ENCODE measurements at regions not wholly inside any gene's neighbourhood (a gene's known extent, or its start where the extent isn't known, plus 50 kb on each side); places are given as distances from the start of the nearest gene placed in this dataset.
"Not testable (repeated sequence)": the region's sequence is repeated elsewhere in the genome, so short reads cannot be mapped to it uniquely, and the experiment has no call there.

DNA sequence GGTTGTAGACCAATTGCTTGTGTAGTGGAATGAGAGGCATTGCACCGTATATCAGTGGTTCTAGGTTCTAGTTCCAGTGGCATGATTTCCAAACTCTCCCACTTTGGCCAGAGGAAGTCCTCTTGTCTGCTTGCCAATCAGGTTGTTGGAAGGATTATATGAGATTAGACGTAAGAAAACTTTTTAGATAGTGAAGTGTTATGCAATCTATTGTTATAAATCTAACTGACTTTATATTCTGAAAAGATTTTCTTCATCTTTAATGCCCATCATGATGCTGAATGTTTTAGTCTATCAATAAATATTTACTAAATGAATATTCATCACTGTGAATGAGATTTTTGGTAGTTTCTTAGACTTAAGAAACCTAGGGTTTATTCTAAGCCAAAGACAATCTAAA lies 152.6 kb downstream of the TFPI2 start:
- no peak for DNase-seq

DNA sequence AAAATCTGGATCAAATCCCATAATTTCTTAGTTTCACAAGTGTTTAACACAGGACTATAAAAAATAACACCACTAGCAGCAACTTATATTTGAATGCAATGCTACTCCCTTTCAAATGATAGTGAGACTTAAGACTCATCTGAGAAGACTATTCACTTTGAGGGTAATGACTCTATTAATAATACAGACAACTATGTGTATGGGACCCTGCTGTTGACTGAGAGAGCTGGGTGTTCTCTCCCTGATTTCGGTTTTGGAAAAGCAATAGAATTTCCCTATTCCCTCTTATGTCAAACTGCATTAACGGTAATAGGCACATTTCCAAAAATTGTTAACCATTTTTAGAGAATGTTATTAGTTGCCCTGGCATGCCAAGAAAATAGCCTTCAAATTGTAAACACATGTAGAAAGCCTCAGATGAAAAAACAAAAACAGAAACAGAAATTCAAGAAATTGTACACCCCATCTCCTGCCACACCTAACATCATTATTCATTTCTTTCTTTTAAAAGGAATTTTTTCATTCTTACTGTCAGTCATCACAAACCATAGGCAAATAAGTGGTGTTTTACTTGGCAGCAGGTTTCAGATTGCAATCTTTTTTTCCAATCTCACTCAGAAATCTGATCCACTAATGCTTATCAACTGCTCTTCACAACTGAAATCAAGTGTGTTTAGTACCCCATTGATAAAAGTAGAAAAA lies 153.7 kb downstream of the TFPI2 start:
- no peak for DNase-seq

DNA sequence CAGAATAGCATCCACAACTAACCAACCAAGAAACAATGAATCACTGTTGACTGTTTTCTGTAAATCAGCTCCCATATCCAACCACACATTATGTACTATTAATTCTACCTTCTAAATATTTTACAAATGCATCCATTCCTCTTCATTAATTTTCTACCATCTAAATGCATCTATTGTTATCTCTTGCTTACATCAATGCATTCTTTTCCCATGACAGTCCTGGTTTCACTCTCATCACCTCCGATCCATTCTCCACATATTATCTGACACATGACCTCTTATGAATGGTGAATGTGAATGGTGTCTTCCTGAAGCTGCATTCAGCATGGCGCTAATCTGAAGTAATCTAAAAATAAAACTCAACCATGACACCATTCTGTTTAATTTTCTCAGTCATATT lies 153.8 kb upstream of the CALCR start:
- no peak for DNase-seq

DNA sequence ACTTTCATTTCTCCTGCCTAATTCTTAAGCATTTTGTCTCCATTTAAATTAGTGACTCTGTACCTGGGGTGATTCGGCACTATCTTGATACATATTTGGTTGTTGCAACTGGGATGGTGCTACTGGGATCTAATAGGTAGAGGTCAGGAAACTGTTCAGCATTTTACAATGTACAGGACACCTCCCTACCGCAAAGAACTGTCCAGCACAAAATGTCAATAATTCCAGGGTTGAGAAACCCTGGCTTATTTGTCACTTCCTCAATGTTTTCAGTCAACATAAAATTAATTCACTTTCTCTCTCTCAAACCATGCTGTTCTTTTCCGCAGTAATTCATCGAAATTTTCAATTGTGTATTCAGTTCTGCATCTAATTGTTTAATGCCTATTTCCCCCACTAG lies 151.4 kb upstream of the CALCR start:
- no peak for DNase-seq

DNA sequence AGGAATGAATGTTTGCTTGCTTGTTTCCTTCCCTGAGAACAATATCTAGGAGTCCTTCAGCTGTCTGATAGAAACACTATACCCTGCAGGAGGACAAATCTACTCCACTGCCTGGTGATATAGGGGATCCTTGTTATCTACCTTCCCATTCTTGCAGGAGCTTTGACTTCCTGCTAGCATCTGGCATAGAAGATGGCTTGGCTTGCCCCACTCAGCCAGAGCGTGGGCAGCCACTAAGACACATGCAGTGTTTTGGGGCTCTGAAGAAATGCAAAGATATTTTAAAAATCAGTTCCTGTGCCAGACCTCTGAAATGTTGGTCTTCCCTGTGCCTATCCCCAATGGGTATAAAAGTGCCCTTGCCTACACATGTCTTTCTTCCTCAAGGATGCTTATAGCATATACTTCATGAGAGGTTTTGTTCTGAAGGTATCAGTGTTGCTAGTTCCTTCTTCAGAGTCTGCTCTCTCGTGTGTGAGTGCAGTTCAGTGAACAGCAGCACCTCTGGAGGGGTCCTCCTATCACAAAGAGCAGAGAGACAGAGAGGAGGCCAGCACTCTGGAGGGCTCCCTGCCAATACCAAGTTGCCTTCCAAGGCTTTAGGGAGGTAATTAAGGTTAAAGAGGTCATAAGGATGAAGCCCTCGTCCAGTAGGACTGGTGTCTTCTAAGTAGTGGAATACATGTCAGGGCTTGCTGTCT lies 149.1 kb upstream of the CALCR start:
- no peak for DNase-seq

DNA sequence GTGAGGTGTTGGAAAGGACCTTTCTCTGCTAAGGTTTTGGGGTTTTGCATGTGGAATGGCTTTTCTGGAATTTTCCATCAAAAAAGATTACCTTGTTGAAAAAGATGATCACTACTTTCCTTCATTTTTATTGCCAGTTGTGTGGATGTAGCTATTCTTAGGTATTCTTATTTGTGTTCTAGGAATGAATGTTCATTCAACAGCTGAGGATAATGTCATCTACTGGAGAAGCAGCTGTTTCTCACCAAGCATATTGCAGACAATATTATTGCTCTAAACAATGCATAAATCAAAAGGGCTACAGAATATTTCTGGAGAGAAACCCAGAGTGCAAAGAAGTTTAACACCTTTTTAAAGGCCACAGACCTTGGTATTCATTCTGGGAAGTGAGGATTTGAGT lies 145.6 kb upstream of the CALCR start:
- no peak for DNase-seq

DNA sequence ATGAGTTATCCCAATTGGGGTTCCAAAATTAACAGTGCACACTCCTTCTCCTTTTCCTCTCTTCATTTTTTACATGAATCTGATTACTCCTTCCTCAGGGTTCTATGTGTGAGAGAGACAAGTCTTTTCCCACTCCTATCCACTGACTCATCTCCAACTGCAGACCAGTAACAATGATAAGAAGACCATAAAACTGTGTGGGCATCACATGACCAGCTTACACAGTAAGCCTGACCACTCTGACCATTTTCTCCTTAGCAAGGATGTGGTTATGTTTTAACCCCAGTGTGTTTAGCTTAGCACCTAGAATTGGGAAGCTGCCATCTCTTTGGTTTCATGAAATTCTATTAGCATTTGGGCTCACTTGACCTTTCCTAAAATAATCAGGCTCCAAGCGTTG lies 145.0 kb upstream of the CALCR start:
- no peak for DNase-seq

DNA sequence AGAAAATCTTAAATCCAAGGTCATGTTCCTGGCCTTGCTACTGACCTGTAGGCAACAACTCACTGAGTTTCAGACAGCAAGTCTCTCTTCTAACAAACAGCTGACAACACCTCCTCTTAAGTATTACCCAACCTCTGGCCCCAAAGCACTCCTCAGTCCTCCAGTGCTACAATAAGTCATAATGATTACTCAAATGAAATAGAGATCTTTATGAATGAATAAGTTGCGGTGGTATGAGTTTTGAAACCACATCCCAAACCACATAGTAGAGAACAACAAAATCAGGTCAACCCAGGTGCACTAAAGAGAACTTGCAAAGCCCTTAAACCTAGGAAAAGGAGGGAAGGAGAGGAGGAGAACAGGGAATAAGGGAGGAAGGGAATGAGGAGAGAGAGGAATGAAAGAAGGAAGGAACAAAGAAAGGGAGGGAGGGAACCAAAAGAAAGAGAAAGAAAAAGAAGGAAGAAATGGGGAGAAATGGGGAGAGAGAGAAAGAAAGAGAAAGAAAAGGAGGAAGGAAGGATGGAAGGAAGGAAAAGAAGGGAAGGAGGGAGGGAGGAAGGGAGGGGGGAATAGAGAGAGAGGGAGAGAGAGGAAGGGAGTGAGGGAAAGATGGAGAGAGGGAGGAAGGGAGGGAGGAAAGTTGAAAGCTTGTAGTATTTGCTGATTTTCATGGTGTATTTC lies 142.8 kb upstream of the CALCR start:
- no peak for DNase-seq

DNA sequence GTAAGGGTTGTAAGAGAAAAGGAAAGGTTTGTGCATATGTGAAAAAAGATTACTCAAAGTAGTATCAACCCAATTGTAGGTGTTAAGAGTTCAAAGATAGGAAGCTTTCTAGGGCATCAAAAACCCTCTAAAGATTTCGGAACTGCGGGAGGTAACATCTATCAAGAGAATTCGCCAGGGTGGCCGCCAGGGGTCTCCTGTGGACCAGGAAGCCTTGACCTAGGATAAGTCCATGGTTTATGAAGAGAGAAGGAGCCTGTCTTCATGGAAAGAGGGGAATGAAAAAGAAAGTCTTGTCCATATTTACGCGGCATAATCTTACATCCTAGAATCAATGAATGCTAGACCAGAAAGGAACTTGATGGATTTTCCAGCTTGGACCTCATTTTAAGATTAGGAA lies 140.7 kb upstream of the CALCR start:
- DNase-seq: peak in 1 of 2 donors; percentile 11

DNA sequence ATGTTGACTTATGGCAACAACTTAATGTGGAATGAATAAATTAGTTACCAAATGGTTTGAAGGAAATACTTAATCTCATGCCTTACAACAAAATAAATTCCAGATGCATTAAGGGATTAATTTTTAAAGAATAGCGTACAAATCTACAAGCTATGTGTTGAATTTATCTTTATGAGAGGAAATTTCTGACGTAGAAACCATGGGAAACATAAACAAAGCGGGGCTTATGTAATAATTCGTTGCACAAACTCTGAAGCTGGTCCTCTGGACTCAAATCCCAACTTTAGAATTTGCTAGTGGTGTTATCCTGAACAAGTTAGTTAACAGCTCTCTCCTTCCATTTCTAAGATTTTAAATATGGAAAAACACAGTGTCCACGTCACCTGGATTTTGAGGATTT lies 137.4 kb upstream of the CALCR start:
- DNase-seq: no peak

DNA sequence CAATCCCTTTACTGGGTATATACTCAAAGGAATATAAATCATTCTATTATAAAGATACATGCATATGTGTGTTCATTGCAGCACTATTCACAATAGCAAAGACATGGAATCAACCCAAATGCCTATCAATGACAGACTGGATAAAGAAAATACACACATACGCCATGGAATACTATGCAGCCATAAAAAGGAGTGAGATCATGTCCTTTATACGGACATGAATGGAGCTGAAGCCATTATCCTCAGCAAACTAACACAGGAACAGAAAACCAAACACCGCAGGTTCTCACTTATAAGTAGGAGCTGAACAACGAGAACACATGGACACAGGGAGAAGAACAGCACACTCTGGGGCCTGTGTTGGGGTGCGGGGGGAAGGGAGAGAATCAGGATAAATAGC lies 133.7 kb upstream of the CALCR start:
- not testable (repeated sequence) for DNase-seq

DNA sequence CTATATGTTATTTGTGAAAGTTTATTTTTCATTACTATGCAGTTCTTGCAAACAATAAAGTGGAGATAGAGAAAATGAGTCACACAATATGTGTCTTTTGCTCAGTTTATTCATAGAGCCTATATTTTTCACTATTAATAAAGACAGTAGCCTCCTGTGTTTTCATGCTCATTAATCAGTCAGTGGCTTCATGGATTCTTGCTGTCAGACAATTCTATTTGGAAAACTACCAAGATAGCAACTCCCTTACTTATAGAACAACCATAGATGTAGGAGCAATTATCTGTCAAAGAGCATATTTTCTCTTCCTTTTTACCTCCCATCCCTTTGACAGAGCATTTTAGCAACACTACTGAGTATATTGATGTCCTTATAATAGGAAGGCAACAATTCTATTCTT lies 132.7 kb upstream of the CALCR start:
- DNase-seq: no peak

DNA sequence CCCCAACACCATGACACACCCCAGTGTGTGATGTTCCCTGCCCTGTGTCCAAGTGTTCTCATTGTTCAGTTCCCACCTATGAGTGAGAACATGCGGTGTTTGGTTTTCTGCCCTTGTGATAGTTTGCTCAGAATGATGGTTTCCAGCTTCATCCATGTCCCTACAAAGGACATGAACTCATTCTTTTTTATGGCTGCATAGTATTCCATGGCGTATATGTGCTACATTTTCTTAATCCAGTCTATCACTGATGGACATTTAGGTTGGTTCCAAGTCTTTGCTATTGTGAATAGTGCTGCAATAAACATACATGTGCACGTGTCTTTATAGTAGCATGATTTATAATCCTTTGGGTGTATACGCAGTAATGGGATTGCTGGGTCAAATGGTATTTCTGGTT lies 131.6 kb upstream of the CALCR start:
- not testable (repeated sequence) for DNase-seq

DNA sequence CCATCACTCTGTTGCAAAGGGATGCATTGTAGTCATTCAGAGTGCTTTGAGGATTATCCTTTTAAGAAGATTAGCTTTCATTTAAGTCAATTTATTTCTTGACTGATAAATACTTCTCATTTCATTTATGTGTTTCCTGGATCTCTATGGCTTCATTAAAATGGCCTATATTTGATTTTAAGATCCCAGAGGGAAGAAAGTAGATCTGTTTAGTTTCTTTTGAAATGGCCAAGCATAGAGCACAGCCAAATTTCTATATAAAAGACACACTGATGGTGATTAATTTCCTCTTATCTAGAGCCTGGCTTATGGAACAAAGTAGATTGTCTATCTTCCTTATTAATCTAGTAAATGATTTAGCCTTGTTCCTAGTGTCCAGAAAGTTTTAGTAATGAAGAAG lies 129.7 kb upstream of the CALCR start:
- no peak for DNase-seq

DNA sequence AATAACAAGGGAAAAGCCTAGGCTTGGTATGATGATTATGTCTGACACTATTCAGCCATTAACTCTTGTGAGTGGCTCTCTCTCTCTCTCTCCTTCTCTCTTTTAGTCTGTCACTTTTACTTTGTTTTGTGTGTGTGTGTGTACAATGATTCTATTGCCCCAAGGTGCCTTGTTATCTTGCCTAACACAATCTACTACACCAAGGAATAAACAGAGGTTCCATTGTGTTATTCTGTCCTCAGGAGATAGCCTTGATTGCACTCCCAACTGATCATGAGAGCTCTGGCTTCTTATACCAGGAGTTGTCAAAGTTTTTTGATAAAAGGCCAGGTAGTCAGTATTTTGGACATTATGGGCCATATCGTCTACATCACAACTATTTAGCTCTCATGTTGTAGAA lies 123.4 kb upstream of the CALCR start:
- DNase-seq: no peak

DNA sequence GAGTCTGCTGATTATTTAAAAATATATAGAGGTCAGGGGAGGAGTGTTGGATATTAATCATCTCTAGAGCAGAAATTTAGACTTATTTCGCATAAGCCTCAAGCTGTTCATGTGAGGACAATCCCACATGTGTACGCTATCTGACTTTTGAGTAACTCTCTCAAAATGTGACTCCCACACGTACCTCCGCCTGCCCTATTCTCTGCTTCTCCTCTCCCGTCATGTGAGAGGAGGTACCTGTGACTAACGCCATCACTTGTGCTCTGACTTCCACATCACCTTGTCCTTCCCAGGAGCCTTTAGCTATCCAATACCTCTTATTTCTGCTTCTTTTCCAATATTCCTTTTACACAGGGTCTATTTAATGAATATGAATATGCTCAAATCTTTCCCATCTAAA lies 119.3 kb upstream of the CALCR start:
- DNase-seq: no peak

DNA sequence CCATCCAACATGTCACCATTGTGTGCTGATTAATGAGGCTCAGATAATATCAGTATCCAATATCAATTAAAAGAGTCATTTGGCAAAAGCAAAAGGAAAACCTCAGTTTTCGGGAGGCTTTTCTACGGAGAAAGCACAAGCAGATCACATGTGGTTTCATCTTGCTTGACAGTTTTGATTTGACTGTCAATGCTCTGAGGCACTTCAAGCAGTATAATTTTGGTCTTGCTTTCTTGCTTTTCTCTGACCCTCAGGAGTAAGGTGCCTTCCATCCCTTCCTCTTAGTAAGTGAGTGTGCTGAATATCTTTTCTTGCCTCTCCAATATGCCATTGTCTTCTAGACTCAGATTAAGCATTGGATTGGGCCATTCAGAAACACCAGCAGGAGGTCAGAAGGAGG lies 115.5 kb upstream of the CALCR start:
- DNase-seq: no peak

DNA sequence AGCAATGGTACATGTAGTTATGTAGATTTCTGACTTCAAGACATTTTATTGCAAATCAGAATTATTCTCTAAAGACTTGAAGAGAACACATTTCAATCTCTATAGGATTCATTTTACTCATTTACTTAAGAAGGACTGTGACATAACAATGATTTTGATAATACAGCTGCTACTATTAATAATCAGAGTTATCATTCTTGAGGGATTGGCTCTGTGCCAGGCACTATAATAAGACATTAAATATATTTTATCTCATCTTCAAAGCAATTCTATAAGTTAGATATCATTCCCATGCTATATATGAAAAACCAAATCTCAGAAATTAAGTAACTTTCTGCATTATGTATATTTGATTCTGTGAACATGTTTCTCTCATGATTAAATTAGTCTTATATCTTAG lies 103.7 kb upstream of the CALCR start:
- no peak for DNase-seq

DNA sequence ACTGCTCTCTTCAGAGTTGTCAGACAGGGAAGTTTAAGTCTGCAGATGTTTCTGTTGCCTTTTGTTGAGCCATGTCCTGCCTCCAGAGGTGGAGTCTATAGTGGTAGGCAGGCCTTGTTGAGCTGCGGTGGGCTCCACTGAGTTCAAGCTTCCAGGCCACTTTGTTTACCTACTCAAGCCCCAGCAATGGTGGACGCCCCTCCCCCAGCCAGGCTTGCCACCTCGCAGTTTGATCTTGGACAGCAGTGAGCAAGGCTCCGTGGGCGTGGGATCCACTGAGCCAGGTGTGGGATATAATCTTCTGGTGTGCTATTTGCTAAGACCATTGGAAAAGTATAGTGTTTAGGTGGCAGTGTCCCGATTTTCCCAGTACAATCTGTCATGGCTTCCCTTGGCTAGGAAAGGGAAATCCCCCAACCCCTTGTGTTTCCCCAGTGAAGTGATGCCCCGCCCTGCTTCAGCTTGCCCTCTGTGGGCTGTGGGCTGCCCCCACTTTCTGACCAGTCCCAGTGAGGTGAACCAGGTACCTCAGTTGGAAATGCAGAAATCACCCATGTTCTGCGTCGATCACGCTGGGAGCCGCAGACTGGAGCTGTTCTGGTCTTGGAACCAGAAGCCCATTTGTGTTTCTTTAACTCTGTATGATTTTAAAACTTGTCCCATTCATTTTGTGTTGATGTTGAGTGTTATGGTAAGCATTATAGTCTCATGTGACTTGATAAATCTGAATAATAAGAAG lies 89.2 kb upstream of the CALCR start:
- no peak for DNase-seq

DNA sequence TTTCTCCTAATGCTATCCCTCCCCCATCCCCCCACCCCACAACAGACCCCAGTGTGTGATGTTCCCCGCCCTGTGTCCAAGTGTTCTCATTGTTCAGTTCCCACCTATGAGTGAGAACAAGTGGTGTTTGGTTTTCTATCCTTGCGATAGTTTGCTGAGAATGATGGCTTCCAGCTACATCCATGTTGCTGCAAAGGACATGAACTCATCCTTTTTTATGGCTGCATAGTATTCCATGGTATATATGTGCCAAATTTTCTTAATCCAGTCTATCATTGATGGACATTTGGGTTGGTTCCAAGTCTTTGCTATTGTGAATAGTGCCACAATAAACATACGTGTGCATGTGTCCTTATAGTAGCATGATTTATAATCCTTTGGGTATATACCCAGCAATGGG lies 83.6 kb upstream of the CALCR start:
- DNase-seq: not testable (repeated sequence)

DNA sequence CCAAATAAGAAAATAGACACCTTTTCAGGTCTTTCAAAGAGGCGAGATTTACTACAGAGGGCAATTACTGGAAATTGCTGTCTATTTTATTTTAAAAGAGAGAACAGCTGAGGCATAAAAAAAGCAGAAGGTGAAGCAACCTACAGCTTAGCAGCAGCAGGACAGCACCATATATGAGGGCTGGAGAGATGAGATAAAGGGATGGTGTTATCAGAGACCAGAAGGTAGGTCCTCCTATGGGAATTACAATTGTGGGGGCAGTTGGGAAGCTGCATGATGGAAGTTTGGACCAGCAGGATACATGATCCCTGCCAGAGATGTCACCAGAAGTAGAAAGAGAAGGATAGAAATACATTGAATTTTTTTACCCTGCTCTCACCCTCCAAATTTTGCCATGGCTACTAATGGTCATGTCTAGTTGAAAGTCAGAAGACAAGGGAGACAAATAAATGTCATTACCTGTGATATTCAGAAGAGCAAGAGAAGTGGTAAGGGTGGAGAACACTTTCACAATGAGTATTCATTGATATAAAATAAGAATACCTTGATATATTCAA lies 77.2 kb upstream of the CALCR start:
- no peak for DNase-seq

DNA sequence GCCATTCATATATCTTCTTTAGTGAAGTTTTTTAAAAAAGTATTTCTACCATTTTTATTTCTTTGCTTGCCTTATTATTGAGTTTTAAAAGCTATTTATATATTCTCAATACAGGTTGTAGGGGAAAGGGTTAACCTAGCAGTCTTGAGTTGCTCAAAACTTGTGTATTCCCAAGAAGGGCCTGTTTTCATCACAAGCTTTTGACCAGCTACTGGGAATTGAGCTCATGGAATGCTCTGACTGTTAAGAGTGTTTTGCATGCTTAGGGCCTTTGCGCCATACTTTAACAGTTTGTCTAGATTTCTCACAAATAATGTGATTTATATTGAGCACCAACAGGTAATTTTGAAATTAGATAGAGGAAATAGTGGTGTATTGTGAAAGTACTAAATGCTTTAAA lies 72.0 kb upstream of the CALCR start:
- no peak for DNase-seq

DNA sequence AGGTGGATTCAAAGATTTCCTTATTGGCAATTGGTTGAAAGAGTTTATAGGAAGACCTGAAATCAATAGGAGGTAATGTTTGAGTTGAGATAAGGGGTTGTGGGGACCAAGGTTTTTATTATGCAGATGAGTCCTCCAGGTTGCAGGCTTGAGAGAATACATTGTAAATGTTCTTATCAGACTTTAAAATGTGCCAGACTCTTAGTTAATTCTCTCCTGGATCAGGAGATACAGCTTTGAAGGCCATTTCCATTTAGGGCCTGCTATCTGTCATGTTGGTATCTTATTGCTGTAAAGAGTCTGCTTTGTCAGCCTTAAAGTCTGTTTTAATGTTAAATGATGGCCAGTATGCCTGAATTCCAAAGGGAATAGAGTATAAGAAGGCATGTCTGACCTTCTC lies 61.8 kb upstream of the CALCR start:
- no peak for DNase-seq
